ENCODE measurements at regions not wholly inside any gene's neighbourhood (a gene's known extent, or its start where the extent isn't known, plus 50 kb on each side); places are given as distances from the start of the nearest gene placed in this dataset.

DNA sequence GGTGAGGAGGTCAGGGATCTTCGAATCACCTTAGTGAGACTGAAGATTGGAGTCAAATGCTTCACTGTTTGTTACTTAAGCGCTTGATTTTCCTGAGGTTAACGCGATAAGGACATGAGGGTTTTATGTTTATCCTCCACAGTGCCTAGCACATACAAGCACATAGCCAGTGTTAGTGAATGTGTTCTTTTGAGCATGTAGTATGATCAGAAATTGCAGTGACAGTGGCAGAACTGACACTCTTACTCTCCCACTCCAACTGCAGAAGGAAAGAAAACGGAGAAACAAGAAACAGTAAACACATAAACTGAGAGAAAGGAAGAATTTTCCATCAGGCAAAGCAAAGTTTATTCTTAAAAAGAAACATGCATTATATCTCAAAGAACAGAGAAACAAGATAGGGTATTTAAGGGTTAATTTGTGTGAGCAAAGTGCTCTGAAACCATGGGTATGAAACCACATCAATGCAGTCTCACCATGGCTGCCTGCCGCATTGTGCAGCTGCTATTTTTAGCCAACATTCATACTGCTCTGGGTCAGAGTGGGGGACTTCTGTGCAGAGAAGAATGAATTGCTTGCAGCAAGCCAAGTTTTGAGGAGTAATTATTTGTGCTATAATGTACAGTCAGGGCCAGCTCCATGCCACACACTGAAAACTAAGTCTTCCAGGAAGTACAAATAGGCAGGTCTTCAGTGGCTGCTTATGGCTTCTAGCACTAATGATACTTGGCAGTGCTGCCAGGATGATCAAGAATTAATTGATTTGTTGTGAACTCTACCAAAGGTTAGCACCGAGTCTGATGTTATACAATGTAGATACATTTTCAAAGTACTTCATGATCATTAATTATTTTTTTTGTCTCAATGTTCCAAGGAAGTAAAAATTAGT, 152.0 kb downstream of the MACC1 start:
- H3K9ac ChIP-seq (ENCODE audit: low read depth in 2 of 2, low read length in 2 of 2), result no peak overlapping the region
- no peaks in the 10 kb centered on the region for H3K4me1 ChIP-seq
- H3K9me3 ChIP-seq, result no peaks in the 10 kb centered on the region
- H3K4me3 ChIP-seq, result no peak overlapping the region
- intact Hi-C loops (cut with DNase I), result no loop called here
- H3K27me3 ChIP-seq, result no peaks in the 10 kb centered on the region
- no peak for DNase-seq
- TF ChIP-seq, protein P1, sequence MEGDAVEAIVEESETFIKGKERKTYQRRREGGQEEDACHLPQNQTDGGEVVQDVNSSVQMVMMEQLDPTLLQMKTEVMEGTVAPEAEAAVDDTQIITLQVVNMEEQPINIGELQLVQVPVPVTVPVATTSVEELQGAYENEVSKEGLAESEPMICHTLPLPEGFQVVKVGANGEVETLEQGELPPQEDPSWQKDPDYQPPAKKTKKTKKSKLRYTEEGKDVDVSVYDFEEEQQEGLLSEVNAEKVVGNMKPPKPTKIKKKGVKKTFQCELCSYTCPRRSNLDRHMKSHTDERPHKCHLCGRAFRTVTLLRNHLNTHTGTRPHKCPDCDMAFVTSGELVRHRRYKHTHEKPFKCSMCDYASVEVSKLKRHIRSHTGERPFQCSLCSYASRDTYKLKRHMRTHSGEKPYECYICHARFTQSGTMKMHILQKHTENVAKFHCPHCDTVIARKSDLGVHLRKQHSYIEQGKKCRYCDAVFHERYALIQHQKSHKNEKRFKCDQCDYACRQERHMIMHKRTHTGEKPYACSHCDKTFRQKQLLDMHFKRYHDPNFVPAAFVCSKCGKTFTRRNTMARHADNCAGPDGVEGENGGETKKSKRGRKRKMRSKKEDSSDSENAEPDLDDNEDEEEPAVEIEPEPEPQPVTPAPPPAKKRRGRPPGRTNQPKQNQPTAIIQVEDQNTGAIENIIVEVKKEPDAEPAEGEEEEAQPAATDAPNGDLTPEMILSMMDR (IDR thresholded peaks at IDR 0.05), result no peak
- H3K27ac ChIP-seq, result no peak overlapping the region
- no peaks in the 10 kb centered on the region for H3K36me3 ChIP-seq

DNA sequence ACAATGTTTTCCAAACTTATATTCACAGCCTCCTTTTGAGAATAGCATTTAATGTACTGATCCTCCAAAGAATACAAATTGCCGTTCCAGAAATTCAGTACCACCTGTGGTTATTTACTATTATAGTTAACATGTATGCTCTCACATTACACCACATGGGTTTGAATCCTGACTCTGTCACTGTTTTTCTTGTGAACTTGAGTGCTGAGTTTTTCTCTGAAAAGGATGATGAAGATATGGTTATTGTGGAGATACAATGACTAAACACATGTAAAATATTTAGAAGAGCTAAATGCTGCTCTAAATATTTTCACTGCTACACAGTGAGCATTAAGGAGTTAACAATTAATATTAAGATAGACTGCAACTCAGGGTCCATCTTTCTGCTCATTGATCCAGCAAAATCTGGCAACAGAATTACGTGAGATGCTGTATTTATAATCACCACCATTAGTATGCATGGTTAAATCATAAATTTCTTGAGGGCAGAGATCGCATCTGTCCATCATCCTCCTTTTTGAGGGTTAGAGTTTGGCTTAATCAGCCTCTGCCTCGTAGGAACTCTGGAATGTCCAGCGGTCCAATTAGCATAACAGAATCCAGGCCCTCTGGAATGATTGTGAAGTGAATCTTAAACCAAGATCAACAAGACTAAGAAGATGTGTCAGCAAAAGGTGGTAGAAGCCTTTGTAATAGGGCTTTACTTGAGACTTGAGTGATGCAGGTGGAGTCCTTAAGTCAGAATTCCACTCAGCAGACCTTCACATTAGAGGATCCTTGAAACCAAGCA, 152.8 kb downstream of the MACC1 start:
- DNase-seq, result no peak
- Histone ChIP-seq H3K9ac (ENCODE audit: low read depth in 2 of 2, low read length in 2 of 2) (no peak overlapping the region), H3K27me3 (no peaks in the 10 kb centered on the region), H3K27ac (no peak overlapping the region), H3K4me1 (no peaks in the 10 kb centered on the region), H3K36me3 (no peaks in the 10 kb centered on the region), H3K9me3 (no peaks in the 10 kb centered on the region), H3K4me3 (no peak overlapping the region)
- TF ChIP-seq, protein P1 (IDR thresholded peaks at IDR 0.05), result no peak
- intact Hi-C loops (cut with DNase I), result no loop called here

DNA sequence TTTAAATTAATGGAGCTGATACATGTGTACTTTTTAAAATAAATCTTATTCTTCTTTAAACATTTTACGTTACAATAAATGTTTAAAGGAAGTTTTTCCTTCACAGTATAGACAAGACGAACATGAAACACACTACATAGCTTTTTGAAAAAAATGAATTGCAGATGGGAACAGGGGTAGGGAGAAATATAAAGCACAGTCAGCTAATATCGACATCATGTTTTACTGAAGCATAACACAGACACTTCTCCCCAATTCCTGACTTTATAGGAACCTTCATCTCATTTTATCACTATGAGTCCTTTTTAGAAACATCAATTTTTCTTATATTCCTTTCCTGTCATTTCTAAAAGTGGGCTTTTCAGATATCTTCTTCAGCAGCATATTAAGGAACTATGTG, 153.5 kb downstream of the MACC1 start:
- TF ChIP-seq, protein P1 (IDR thresholded peaks at IDR 0.05), result no peak
- no peak overlapping the region for H3K27ac ChIP-seq
- no peaks in the 10 kb centered on the region for H3K9me3 ChIP-seq
- no peak for DNase-seq
- H3K9ac ChIP-seq (ENCODE audit: low read depth in 2 of 2, low read length in 2 of 2), result no peak overlapping the region
- H3K4me3 ChIP-seq, result no peak overlapping the region
- no peaks in the 10 kb centered on the region for H3K4me1 ChIP-seq
- H3K27me3 ChIP-seq, result no peaks in the 10 kb centered on the region
- H3K36me3 ChIP-seq, result no peaks in the 10 kb centered on the region
- intact Hi-C loops (cut with DNase I), result no loop called here

DNA sequence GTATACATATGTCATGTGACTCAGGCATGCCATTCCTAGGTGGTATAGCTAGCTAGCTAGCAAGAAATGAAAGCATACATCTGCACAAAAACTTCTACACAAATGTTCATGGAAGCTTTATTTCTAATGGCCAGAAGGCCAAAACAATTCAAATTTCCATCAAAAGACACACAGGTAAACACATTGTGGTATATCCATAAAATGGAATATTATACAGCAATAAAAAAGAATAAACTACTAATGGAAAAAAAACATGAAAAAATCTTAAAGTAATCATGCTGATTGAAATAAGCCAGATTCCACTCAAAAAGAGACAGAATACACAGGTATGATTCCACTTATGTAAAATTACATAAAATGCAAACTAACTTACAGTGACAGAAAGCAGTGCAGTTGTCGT, 154.3 kb downstream of the MACC1 start:
- no peak overlapping the region for H3K9ac ChIP-seq (ENCODE audit: low read depth in 2 of 2, low read length in 2 of 2)
- H3K4me1 ChIP-seq, result no peaks in the 10 kb centered on the region
- no peak overlapping the region for H3K4me3 ChIP-seq
- H3K9me3 ChIP-seq, result no peaks in the 10 kb centered on the region
- TF ChIP-seq, protein P1 (IDR thresholded peaks at IDR 0.05), result no peak
- DNase-seq, result no peak
- no peaks in the 10 kb centered on the region for H3K36me3 ChIP-seq
- intact Hi-C loops (cut with DNase I), result no loop called here
- H3K27ac ChIP-seq, result no peak overlapping the region
- H3K27me3 ChIP-seq, result no peaks in the 10 kb centered on the region

DNA sequence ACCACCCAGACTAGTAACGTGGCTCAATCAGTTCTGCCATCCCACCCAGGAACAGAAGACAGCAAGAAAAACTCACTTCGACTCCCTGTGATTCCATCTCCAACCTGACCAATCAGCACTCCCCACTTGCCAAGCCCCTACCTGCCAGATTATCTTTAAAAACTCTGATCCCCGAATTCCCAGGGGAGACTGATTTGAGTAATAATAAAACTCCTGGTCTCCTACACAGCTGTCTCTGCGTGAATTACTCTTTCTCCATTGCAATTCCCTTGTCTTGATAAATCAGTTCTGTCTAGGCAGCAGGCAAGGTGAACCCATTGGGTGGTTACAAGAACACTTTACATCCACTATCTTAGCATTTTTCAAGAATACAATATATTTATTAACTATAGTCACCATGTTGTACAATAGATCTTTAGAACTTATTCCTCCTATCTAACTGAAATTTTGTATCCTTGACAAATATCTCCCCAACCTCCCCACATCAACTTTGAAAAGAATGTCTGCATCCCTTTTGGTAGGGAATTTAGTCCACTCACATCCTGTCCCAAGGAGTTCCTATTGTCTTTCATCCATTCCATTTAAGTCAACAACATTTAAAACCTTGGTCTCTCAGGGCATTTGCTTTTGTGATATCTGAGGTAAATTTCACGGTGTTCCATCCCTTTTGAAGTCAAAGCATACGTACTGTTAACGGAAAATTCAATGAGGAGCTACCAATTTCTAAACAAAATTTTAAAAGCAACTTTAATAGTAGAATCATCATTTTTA, 163.7 kb downstream of the MACC1 start:
- intact Hi-C loops (cut with DNase I), result no loop called here
- TF ChIP-seq, protein P1 (IDR thresholded peaks at IDR 0.05), result no peak
- Histone ChIP-seq H3K4me1 (no peaks in the 10 kb centered on the region), H3K4me3 (no peak overlapping the region), H3K27ac (no peak overlapping the region), H3K27me3 (no peaks in the 10 kb centered on the region), H3K9ac (ENCODE audit: low read depth in 2 of 2, low read length in 2 of 2) (no peak overlapping the region), H3K36me3 (no peaks in the 10 kb centered on the region), H3K9me3 (no peaks in the 10 kb centered on the region)
- no peak for DNase-seq
